Activated CD8-positive, alpha-beta memory T cell treated with anti-CD3 and anti-CD28 coated beads, Interleukin-2, amount 50 U/mL, for 24 hours (primary cell): ENCODE measurements at regions not wholly inside any gene's neighbourhood (a gene's known extent, or its start where the extent isn't known, plus 50 kb on each side); places are given as distances from the start of the nearest gene placed in this dataset.
"Not testable (repeated sequence)": the region's sequence is repeated elsewhere in the genome, so short reads cannot be mapped to it uniquely, and the experiment has no call there.

Experiments
- DNase-seq: peaks from one replicate; pipeline ENCODE4 v3.0.0-alpha.2; 2020; ENCODE audit errors: extremely low read depth

GRCh38 chr12:9372202-9372601 lies 164.0 kb upstream of the PZP start:
- no peak for DNase-seq

DNA sequence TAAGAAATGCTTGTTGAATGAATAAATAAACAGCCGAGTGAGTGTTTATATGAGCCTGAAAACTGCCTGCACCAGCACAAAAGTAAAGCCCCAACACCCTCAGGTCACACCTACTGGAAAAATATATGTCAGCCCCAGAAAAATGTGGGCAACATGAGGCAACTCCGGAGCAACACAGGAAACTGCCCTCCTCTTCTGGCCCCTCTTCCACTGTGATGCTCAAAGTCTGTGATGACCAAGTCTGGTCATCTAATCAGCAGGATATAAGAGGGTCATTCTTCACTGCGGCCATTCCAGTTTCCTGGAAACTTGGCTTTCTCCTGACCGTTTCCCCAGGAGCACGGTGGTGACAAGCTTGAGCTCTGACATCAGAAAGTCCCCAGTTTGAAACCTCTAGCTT lies 159.6 kb upstream of the PZP start:
- DNase-seq = no peak

DNA sequence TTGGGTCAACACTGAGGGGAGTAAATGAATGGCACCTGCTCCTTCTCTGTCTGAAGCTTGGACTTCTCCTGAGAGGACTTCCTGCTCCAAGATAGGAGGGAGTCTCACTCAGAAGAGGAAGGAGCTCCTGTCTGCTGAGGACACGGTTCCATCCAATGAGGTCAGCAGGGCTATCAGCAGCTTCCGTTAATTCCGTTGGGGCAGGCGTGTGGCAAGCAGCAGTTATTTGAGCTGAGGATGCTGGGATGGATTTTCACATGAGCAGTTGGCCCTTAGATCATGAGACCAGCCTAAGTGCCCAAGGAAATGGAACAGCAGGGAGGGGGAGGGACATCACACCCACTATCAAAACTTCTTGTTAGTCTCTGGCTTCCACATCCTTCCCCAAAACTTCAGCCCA lies 159.0 kb upstream of the PZP start:
- DNase-seq = no peak

DNA sequence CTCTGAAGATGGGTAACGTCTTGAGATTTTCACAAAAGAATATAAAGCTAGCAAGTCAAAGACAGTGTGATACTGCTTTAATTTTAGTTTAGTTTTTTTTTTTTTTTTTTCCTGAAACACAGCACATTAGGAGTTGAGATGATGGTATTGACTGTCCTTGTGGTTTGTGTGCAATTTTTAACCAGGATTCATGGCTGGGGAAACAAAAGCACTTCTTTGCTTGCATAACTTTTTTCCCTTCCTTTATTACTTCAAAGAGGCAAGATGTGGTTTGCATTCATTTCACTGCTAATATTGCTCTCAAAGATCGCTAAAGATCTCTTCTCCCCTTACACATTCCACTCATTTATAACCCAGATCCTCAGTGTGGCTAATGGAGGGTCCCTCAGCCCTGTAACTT lies 157.1 kb upstream of the PZP start:
- DNase-seq = no peak

DNA sequence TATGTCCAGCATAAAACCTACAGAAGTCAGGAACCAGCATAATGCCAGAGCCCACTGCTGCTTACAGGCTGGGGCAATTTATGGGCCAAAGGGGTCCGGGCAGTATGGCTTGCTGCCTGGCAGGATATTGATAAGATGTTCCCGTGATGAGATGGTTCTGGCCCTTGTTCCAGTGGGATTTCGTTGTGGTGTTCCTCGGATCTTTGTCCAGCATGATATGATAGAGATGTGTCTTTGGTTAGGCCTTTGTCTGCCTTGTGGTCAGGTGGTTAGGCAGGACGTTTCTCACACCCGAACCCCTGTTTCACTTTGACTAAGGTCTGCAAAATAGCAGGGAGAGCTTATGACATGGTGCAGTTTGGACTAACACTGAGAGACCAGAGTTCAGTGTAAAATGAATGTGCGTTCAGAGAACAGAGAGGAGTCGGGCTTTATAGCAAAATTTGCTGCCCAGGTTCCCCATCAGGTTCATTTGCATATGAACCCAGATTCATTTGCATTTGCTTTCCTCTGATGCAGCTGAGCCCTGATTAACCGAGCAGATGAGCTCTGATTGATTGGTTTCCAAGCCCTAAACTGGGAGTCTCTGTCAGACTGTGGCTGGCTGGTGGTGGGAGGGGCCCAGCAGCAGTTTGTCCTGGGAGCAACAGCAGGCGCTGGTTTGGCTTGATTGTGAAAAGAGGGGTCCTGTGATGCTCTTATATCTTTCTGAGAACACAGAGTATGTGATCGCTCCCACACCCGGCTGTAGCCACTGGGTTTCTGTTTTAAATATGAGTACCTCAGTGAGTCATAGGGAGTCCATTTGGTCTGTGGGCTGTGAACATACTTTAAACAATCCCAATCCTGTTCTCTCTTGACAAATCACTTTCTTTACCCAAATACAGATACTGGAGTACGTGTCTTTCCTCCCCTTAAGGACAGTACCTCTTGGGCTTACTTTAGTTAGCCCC lies 156.3 kb upstream of the PZP start:
- no peak for DNase-seq

DNA sequence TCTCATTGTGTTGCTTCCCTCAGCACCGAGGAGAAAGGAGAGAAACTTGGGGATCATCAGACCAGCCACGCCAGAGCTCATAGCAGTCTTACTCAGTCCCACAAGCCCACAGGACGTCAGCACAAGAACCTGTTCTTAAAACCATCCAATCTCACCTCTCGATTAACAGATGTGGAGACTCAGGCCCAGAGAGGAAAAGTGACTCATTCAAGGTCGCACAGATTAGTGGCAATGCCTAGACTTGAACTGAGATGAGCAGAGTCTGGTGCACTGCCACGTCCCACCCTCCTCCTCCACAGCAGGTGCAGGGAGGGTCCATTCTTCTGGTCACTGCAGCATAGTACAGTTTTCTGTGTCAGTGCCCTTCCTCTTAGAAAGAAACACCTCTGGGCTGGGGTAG lies 154.9 kb upstream of the PZP start:
- DNase-seq = no peak

GRCh38 chr12:9361879-9362326 lies 153.7 kb upstream of the PZP start:
- no peak for DNase-seq

DNA sequence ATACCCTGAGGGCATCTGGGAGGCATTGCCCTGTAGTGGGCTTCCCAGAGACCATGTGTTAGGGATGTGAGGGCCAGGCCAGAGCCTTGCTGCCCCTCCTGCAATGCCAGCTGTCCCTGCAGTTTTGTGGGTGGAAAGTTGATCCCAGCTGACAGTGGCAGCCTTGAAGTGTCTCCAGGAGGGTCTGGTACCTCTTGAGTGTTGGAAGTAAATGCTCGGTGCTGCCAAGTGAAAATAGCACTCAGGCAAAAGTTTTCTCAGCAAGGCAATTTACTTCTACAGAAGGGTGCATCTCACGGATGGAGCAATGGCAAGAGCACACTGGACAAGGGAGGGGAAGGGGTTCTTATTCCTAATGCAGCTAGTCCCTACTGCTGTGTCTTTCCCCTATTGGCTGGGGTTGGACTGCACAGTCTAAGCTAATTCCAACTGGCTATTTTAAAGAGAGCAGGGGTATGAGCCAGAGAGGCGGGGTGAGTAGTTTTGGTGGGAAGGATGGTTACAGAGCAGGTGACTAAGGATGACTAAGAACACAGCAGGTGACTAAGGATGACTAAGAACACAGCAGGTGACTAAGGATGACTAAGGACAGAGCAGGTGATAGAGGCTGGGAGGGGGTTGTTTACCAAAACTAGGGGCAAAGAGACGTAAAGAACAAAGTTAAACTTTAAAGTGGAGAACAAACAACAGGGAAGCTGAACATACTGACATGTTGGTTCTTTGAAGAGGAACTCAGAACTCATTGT lies 146.0 kb upstream of the PZP start:
- DNase-seq = not testable (repeated sequence)

DNA sequence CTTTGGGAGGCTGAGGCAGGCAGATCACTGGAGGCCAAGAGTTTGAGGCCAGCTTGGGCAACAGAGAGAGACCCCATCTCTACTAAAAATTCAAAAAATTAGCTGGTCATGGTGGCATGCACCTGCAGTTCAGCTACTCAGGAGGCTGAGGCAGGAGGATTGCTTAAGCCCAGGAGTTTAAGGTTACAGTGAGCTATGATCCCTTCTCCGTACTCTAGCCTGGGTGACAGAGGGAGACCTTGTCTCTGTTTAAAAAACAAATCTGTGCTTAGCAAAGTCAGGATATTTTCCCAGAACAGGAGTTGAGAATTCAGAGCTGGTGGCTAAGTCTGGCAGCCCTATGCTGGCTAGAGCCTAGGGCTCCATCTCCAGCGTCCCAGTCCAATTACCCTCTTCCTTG lies 142.9 kb upstream of the PZP start:
- no peak for DNase-seq

DNA sequence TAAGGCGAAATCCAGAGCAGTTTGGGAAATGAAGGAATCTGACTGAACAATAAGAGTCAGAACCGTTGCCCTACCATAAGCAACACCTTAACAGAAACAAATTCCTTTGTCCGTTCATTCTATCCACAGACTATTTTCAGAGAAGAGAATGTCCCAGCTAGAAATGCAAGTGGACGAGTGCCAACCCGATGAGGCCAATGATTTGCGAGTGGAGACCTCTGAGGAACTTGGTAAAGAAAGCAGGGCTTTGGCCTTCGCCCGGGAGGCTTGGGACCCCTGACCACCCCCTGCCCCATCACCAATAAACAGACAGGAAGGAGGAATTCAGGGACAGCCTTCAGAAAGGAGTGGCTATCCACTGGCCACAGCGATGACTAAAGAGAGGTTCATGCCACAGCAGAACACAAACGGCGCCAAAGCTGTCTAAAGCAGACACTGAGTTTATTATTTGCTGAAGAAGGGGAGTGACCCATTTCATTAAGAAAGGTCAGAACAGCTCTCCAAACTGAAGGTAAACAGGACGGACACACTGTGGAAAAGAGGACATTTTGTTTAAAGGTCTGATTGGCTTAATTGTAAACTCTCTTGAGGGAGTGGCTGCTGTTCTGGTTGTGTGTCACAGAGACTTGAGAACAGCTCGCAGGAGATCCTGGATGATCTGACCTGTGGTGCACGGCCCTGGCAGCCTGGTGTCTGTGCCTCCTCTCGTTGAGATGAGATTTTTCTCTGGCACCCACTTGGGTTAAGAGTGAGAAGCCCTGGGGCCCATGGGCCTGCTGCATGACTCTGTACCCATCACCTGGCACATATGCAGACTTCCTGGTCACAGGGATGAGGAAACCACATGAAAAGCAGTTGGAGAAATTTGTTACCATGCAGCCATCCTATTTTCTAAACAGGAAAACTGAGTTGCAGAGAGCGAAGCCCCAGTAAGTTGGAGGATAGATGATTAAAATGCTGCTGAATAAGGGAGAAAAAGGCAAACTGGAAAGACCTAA lies 142.0 kb upstream of the PZP start:
- no peak for DNase-seq

DNA sequence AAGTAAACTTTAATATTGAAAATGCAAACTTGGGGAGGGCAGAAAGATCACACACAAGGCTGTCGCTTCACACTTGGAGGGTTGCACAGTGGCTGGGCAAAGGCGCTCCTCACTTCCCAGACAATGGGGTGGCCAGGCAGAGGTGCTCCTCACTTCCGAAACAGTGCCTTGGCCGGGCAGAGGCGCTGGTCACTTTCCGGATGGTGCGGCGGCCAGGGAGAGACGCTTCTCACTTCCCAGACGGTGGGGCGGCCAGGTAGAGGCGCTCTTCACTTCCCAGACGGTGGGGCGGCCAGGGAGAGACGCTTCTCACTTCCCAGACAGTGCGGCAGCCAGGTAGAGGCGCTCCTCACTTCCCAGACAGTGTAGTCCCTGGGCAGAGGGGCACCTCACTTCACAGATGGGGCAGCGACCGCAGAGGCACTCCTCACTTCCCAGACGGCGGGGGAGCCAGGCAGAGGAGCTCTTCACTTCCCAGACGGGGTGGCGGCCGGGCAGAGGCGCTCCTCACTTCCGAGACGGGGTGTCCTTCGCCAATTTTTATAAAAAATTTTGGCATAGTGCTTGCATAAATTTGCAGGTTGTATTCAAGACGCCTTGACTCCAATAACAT lies 140.8 kb upstream of the PZP start:
- DNase-seq = no peak

GRCh38 chr12:9347328-9348127 lies 139.3 kb upstream of the PZP start:
- DNase-seq = no peak

GRCh38 chr12:9346866-9347327 lies 138.7 kb upstream of the PZP start:
- no peak for DNase-seq

GRCh38 chr12:9345171-9345570 lies 137.0 kb upstream of the PZP start:
- no peak for DNase-seq

- no peak for DNase-seq
These were observed 136.3 kb upstream of the PZP start for GRCh38 chr12:9344541-9344940.

GRCh38 chr12:9343731-9344130 lies 135.5 kb upstream of the PZP start:
- DNase-seq = no peak

DNA sequence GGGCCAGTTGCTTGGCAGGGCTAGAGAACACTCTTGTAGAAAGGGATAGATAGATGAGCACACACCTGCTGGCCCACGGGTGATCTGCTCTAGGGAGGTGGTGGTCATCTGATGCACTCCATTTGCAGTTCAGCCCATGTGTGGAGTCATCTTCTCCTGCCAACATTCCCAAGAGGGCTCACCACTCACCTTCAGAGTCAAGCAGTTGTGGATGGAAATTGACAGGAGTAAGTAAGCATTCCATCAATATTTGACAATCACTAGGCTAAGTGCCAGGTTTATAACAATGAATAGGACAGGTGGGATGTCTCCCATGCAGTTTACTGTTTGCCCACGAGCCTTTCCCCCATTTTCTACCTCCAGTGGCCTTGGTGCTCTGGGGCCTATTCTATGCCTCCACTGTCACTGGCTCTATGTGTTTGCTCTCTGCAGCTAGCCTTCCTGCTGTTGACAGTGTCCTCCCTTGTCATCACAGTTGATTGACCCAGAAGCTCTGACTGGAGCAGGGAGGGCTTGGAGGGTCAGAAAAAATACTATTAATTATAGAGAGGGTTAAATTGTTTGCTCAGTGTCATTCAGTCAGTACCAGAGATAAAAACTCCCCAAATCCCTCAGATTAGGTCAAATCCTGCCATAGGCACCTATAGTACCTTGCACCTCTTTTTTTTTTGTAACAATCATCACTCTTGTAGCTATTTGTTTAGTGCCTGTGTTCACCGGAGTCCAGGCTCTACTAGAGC lies 134.6 kb upstream of the PZP start:
- DNase-seq = no peak

DNA sequence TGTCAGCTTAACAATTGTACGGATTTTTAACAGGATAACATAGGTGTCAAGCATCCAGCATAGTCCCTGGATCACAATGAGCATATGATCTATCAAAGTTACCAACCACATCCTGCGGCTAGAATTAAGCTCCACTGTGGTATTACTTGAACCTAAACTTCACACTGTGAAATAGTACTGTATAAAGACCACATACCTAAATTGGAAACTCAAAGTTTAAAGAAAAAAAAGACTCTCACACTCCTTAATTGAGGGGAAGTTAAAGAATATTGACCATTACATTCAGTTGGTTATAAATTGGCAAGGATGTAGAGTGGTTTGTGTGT lies 133.0 kb upstream of the PZP start:
- no peak for DNase-seq

DNA sequence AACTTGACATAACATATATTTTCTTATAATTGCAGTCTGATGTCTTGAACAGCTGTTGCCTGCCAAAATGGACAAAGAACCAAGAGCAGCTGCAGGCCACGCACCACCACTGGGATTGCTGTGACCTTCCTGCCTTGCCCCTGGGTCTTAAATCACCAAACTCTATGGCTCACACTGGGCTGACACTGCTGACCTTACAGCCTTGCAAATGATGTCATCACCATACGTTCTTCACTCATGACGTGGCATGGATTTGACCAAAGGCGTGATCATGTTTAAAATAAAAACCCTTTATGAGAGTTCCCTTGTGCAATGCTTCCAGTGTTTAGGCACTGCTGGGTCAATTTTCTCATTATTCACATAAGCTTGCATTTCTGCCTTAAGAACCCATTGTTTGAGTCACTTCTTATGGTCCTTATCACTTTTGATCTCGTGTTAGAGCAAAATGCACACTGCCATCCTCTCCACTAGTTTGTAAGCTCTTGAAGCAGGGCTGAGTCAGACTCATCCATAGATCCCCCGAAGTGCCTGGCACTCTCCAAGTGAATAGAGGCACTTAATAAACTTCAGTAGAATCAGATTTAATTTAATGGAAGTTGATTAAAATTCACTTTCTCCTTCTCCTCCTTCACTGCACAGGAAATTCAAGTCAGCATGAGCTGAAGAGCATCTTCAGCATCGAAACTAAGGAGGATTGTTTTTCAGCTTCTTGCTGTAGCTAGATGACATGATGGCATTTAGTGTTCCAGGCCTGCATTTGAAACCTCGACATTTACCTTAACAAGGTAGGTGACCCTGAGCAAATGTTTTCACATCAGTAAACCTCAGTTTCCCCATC lies 132.4 kb upstream of the PZP start:
- DNase-seq = no peak
